Smooth muscle cell (in vitro differentiated cells): ENCODE measurements at regions not wholly inside any gene's neighbourhood (a gene's known extent, or its start where the extent isn't known, plus 50 kb on each side); places are given as distances from the start of the nearest gene placed in this dataset.

Experiments used
- DNase-seq: peaks from one replicate; lab custom pipeline; 2025; ENCODE audit not compliant: unreplicated experiment; lab: John Stamatoyannopoulos, UW
- H2AFZ ChIP-seq: fragments of 200-600 bp; sonication (generic); 2 replicates; pipeline ENCODE4 v1.6.0; 2016; ENCODE audit warnings: antibody characterized with exemption, low read depth, mild to moderate bottlenecking
- H3F3A ChIP-seq: fragments of 200-600 bp; sonication (generic); 2 replicates; pipeline ENCODE4 v1.6.0; 2017; ENCODE audit warnings: antibody characterized with exemption, low read depth
- H3K27ac ChIP-seq: fragments of 200-600 bp; sonication (generic); 2 replicates; pipeline ENCODE4 v1.5.1; 2016; ENCODE audit warnings: low read depth, mild to moderate bottlenecking
- H3K27me3 ChIP-seq: fragments of 200-600 bp; sonication (generic); 2 replicates; pipeline ENCODE4 v1.6.1; 2016; ENCODE audit warnings: low read depth, mild to moderate bottlenecking
- H3K36me3 ChIP-seq: fragments of 200-600 bp; sonication (generic); 2 replicates; pipeline ENCODE4 v1.5.1; 2016; ENCODE audit warnings: low read depth
- H3K4me1 ChIP-seq: fragments of 200-600 bp; sonication (generic); 2 replicates; pipeline ENCODE4 v1.5.1; 2016; ENCODE audit warnings: low read depth
- H3K4me2 ChIP-seq: fragments of 200-600 bp; sonication (generic); 2 replicates; pipeline ENCODE4 v1.6.0; 2016; ENCODE audit warnings: mild to moderate bottlenecking
- H3K4me3 ChIP-seq: fragments of 200-600 bp; sonication (generic); 2 replicates; pipeline ENCODE4 v1.5.1; 2016; ENCODE audit warnings: mild to moderate bottlenecking
- H3K79me2 ChIP-seq: fragments of 200-600 bp; sonication (generic); 2 replicates; pipeline ENCODE4 v1.6.0; 2016; ENCODE audit warnings: low read depth, mild to moderate bottlenecking
- H3K9ac ChIP-seq: fragments of 200-600 bp; sonication (generic); 2 replicates; pipeline ENCODE4 v1.6.0; 2016; ENCODE audit warnings: low read depth
- H3K9me3 ChIP-seq: fragments of 200-600 bp; sonication (generic); replicated peaks from 2 replicates; pipeline ENCODE4 v1.5.1; 2016; ENCODE audit warnings: low read depth
- H4K20me1 ChIP-seq: fragments of 200-600 bp; sonication (generic); 2 replicates; pipeline ENCODE4 v1.6.0; 2016; ENCODE audit warnings: low read depth
- CTCF ChIP-seq: fragments of 200-600 bp; sonication (generic); IDR thresholded peaks from 2 replicates; pipeline ENCODE4 v1.5.1; 2017; ENCODE audit warnings: borderline replicate concordance, mild to moderate bottlenecking, antibody characterized with exemption; ENCODE audit not compliant: insufficient read depth, poor library complexity, severe bottlenecking
- WGBS: methylation state at CpG from one replicate; pipeline ENCODE4 v1.1.7; 2016; ENCODE audit warnings: low lambda C conversion rate; 5-methylcytosine and 5-hydroxymethylcytosine counted together

- DNase-seq = no peak
- H4K20me1 ChIP-seq = no peaks in the 10 kb centered on the region
- no peaks in the 10 kb centered on the region for H3F3A ChIP-seq
- H2AFZ ChIP-seq = no peak overlapping the region
- H3K4me3 ChIP-seq = no peak overlapping the region
- no peak overlapping the region for H3K4me2 ChIP-seq
- 87% methylated on average over 4 of the region's 4 CpGs for WGBS
- no peak overlapping the region for H3K27ac ChIP-seq
- no peaks in the 10 kb centered on the region for H3K9me3 ChIP-seq
- TF ChIP-seq CTCF = no peak
- H3K9ac ChIP-seq = no peak overlapping the region
- H3K79me2 ChIP-seq = no peaks in the 10 kb centered on the region
- H3K4me1 ChIP-seq = no peaks in the 10 kb centered on the region
- H3K27me3 ChIP-seq = peaks cover 11% of the 10 kb centered on the region
- no peaks in the 10 kb centered on the region for H3K36me3 ChIP-seq
These were observed 162.0 kb upstream of the HABP2 start for GRCh38 chr10:113390896-113391295.

GRCh38 chr10:113397047-113397446, 155.8 kb upstream of the HABP2 start:
- H3K27ac ChIP-seq = no peak overlapping the region
- no peaks in the 10 kb centered on the region for H3K9me3 ChIP-seq
- H3K9ac ChIP-seq = no peak overlapping the region
- H3K27me3 ChIP-seq = no peaks in the 10 kb centered on the region
- H3K4me3 ChIP-seq = no peak overlapping the region
- H3K36me3 ChIP-seq = no peaks in the 10 kb centered on the region
- TF ChIP-seq CTCF = no peak
- no peaks in the 10 kb centered on the region for H3K4me1 ChIP-seq
- WGBS = 85% methylated on average over 9 of the region's 9 CpGs
- no peak overlapping the region for H3K4me2 ChIP-seq
- H4K20me1 ChIP-seq = no peaks in the 10 kb centered on the region
- DNase-seq = no peak
- H3F3A ChIP-seq = no peaks in the 10 kb centered on the region
- no peaks in the 10 kb centered on the region for H3K79me2 ChIP-seq
- no peak overlapping the region for H2AFZ ChIP-seq

- Histone ChIP-seq H3F3A (no peaks in the 10 kb centered on the region), H3K4me1 (no peaks in the 10 kb centered on the region), H3K27me3 (no peaks in the 10 kb centered on the region), H3K4me3 (no peak overlapping the region), H2AFZ (no peak overlapping the region), H3K4me2 (no peak overlapping the region), H3K9me3 (no peaks in the 10 kb centered on the region), H3K36me3 (no peaks in the 10 kb centered on the region), H3K9ac (no peak overlapping the region), H3K79me2 (no peaks in the 10 kb centered on the region), H3K27ac (no peak overlapping the region), H4K20me1 (no peaks in the 10 kb centered on the region)
- 59% methylated on average over 4 of the region's 4 CpGs for WGBS
- DNase-seq = no peak
- no peak for TF ChIP-seq CTCF
These were observed 153.8 kb upstream of the HABP2 start for GRCh38 chr10:113399065-113399464.

GRCh38 chr10:113402602-113403001, 150.3 kb upstream of the HABP2 start:
- H3K9ac ChIP-seq = no peak overlapping the region
- DNase-seq = no peak

More at GRCh38 chr10:113402602-113403001, 150.3 kb upstream of the HABP2 start:
- no peak for TF ChIP-seq CTCF
- Histone ChIP-seq H3K27ac (no peak overlapping the region), H3F3A (no peaks in the 10 kb centered on the region), H2AFZ (no peak overlapping the region), H3K27me3 (peaks cover 15% of the 10 kb centered on the region), H3K36me3 (no peaks in the 10 kb centered on the region), H3K4me2 (no peak overlapping the region), H3K9me3 (no peaks in the 10 kb centered on the region), H4K20me1 (no peaks in the 10 kb centered on the region), H3K79me2 (no peaks in the 10 kb centered on the region), H3K4me1 (no peaks in the 10 kb centered on the region), H3K4me3 (no peak overlapping the region)
- WGBS = 50% methylated on average over 3 of the region's 3 CpGs
